ENCODE measurements at regions not wholly inside any gene's neighbourhood (a gene's known extent, or its start where the extent isn't known, plus 50 kb on each side); places are given as distances from the start of the nearest gene placed in this dataset.
A peak's percentile ranks its signal among the peaks of the same experiment; 100 is the strongest.

- TF ChIP-seq POLR2AphosphoS5 (IDR thresholded peaks at IDR 0.05; ENCODE audit: insufficient read depth in 1 of 2, low read depth in 1 of 2) (peak in 1 of 2 donors; percentile 31), CTCF (IDR thresholded peaks at IDR 0.05) (no peak), POLR2A (IDR thresholded peaks at IDR 0.05) (no peak)
Measured at GRCh38 chr1:168783458-168784210, 54.6 kb upstream of the DPT start.
